ENCODE measurements at regions not wholly inside any gene's neighbourhood (a gene's known extent, or its start where the extent isn't known, plus 50 kb on each side); places are given as distances from the start of the nearest gene placed in this dataset.

DNA sequence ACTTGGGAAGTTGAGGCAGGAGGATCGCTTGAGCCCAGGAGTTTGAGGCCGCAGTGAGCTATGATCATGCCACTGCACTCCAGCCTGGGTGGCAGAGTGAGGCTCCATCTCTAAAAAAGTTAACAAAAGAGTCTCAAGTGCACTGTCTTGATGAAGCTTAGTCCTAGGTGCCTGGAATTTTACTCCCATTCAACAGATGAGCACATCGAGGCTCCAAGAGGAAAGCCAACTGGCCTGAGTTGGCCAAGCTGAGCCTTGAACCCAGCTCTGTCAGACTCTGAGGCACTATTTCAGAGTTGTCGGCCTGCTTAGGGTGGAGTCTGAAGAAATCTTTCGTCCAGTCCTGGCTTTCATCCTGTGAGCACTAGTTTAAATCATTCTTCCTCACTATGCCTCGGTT is 98.1 kb upstream of the MAP1LC3B2 start:
- TF ChIP-seq, protein P1, sequence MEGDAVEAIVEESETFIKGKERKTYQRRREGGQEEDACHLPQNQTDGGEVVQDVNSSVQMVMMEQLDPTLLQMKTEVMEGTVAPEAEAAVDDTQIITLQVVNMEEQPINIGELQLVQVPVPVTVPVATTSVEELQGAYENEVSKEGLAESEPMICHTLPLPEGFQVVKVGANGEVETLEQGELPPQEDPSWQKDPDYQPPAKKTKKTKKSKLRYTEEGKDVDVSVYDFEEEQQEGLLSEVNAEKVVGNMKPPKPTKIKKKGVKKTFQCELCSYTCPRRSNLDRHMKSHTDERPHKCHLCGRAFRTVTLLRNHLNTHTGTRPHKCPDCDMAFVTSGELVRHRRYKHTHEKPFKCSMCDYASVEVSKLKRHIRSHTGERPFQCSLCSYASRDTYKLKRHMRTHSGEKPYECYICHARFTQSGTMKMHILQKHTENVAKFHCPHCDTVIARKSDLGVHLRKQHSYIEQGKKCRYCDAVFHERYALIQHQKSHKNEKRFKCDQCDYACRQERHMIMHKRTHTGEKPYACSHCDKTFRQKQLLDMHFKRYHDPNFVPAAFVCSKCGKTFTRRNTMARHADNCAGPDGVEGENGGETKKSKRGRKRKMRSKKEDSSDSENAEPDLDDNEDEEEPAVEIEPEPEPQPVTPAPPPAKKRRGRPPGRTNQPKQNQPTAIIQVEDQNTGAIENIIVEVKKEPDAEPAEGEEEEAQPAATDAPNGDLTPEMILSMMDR (IDR thresholded peaks at IDR 0.05) = no peak
- TF ChIP-seq POLR2A (IDR thresholded peaks at IDR 0.05) = no peak

Data from lower leg skin (tissue), 3 donors.